HG02970 (cell line): ENCODE measurements at regions not wholly inside any gene's neighbourhood (a gene's known extent, or its start where the extent isn't known, plus 50 kb on each side); places are given as distances from the start of the nearest gene placed in this dataset.
"Not testable (repeated sequence)": the region's sequence is repeated elsewhere in the genome, so short reads cannot be mapped to it uniquely, and the experiment has no call there.

ENCODE experiments used
- ATAC-seq: cut with Tn5 transposase; IDR thresholded peaks from one replicate; pipeline ENCODE4 v1.9.1; 2021; ENCODE audit warnings: mild to moderate bottlenecking, moderate library complexity, moderate number of reproducible peaks; ENCODE audit not compliant: unreplicated experiment, low FRiP score

GRCh38 chr4:97404876-97405523 is 738.3 kb downstream of the STPG2 start:
- no peak for ATAC-seq

DNA sequence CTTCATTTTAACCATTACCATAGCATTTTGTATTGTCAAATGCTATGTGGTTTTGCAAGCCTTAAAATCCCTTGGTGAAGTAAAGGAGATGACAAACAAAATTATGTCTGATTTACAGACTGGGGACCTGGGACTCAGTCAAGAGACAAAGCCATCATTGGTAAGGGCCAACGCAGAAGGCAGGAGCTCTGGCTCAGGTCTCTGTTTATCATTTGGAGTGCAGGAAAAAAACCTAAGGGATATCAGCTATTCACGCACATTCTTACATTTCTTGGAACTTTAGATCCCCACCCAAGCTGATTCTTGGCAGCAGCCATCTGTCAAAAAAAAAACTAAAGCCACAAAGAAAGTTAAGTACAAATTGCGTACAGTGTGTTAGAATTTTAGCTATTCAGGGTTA is 731.9 kb downstream of the STPG2 start:
- no peak for ATAC-seq

- no peak for ATAC-seq
These were observed 730.9 kb downstream of the STPG2 start for GRCh38 chr4:97412331-97412730.

- ATAC-seq = no peak
These were observed 729.1 kb downstream of the STPG2 start for GRCh38 chr4:97414161-97414560.

GRCh38 chr4:97432551-97432950 is 710.7 kb downstream of the STPG2 start:
- no peak for ATAC-seq

GRCh38 chr4:97437998-97438705 is 705.1 kb downstream of the STPG2 start:
- not testable (repeated sequence) for ATAC-seq

- ATAC-seq = no peak
These were observed 690.1 kb downstream of the STPG2 start for GRCh38 chr4:97453186-97453585.

GRCh38 chr4:97457253-97457652 is 686.0 kb downstream of the STPG2 start:
- no peak for ATAC-seq

- ATAC-seq = no peak
These were observed 675.0 kb downstream of the STPG2 start for GRCh38 chr4:97468272-97468671.

GRCh38 chr4:97475621-97476020 is 667.7 kb downstream of the STPG2 start:
- ATAC-seq = no peak

- no peak for ATAC-seq
These were observed 665.3 kb downstream of the STPG2 start for GRCh38 chr4:97477974-97478373.

DNA sequence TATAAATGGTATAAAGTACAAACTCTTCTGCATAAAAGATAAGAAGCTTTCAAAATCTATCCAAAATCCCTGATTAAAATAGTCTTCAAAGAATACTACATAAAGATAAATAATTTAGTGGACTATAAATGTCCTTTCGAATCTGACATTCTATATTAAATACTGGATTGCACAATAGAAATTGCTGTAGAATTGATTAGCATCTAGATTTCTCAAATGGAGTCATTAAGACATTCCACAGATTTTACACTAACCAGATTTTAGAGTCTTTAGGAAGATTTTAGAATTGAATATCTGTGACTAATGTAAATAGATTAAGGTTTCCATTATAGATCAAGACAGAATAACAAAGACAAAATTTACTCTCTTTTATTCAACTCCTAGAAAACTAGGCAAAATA is 663.9 kb downstream of the STPG2 start:
- ATAC-seq = no peak

GRCh38 chr4:97491856-97492255 is 651.4 kb downstream of the STPG2 start:
- no peak for ATAC-seq

GRCh38 chr4:97493815-97494518 is 649.3 kb downstream of the STPG2 start:
- no peak for ATAC-seq

DNA sequence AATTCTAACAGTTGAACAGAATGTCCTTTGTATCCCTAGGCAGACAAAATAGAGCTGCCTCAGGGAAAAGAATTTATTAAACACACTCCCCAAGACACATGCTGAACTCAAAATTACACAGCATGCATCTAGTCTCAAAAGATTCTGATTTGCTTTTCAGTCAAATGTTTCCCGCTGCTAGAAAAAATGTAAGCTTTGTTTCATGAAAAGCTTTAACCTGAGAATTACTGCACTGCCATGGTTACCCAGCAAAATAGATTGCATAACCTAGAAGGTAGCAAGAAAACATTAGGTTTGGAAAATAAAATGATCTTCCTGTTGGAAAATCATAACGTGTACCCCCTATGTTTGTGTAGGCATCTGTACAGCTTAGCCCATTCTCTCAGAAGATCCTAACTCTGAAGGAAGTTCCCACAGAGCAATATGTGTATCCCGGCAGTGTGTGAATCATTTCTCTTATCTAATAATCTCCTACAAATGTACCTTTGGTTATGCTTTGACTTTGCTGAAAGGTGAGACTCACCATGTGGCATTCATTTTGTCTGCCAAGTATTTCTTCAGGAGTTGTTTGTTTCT is 646.9 kb downstream of the STPG2 start:
- ATAC-seq = no peak

DNA sequence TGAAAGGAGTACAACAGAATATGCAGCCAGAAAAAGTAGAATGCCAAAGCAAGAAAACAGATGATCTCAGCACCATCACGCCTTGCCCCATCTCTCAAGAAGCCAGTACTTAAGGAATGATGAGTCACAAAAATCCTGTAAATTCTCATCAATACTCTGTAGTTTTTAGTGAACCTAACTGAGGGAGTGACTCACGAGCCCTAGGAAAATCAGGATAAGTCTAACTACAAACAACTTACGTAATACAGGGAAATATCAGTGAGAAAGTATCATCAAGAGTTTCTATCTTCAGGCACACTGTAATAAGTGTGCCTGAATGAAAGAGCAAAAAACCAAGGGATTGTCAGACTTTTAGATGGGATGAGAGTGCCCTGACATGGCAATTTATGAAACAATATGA is 644.4 kb downstream of the STPG2 start:
- no peak for ATAC-seq

GRCh38 chr4:97500423-97500822 is 642.9 kb downstream of the STPG2 start:
- peak; percentile 99 for ATAC-seq

DNA sequence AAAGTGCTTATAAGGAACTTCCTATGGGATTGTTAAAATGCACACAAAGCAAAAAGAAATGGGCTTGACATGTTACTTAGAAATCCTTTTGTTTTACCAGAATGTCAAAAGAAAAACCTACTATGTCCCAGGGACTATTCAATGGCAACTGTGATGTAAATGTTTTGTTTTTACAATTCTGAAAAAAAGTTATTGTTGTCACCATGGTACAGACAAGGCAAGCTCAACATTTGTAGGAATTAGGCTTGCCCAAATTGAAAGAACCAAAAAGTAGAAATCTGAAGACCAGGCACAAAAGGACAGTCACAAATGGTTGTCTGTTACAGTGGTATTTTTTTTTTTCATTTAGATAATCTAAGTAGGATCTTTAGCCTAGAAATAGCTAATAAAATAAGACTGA is 638.6 kb downstream of the STPG2 start:
- no peak for ATAC-seq

DNA sequence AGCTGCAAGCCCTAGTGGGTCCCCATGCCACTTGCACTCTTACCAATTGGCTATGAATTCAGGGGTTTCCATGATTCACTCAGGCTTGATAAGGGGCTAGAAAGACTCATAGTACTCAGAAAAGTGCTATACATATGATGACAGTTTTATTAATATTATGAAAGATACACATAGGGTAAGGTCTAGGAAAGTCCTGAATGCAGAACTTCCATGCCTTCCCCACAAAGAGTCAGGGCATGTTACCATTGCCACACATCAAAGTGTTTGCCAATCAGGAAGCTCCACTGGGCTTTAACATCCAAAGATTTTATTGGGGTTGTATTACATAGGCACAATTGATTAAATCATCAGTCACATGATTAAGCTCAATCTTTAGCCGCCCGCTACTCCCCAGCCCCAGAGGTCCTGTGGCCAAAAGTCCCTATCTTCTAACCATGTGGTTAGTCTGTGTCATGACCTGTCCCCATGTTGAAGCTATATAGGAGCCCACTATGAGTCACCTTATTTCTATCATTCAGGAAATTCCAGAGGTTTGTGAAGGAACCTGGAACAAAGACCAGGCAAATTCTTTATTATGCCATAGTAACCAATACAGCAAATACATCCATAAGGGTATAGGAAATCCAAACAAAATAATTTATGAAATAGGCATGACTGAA is 635.6 kb downstream of the STPG2 start:
- no peak for ATAC-seq
